Activated B cell treated with CpG ODN at 0.5 μM for 24 hours (primary cell): ENCODE measurements at regions not wholly inside any gene's neighbourhood (a gene's known extent, or its start where the extent isn't known, plus 50 kb on each side); places are given as distances from the start of the nearest gene placed in this dataset.

Experiments
- ATAC-seq: fragments of 200-7000 bp; cut with Tn5 transposase; one replicate; pipeline ENCODE4 v1.10.0; 2021; ENCODE audit warnings: low read depth, mild to moderate bottlenecking, moderate library complexity
- CTCF ChIA-PET: fragments of 350-600 bp; sonication (Branson Sonifier 250); formaldehyde crosslinking; loops from one replicate; lab custom pipeline; 2021; ENCODE audit warnings: antibody characterized with exemption; lab: Charles Lee
- POLR2A ChIA-PET: fragments of 350-600 bp; sonication (Branson Sonifier 250); formaldehyde crosslinking; loops from one replicate; lab custom pipeline; 2021; ENCODE audit warnings: antibody characterized with exemption; lab: Charles Lee
- DNase-seq: peaks from one replicate; pipeline ENCODE4 v3.0.0; 2022
- H3K27ac Mint-ChIP-seq: one replicate; pipeline ENCODE4 v1.8.0; 2020; ENCODE audit warnings: mixed read lengths
- H3K27me3 Mint-ChIP-seq: one replicate; pipeline ENCODE4 v1.8.0; 2021; ENCODE audit warnings: mixed read lengths
- H3K36me3 Mint-ChIP-seq: one replicate; pipeline ENCODE4 v1.8.0; 2021; ENCODE audit warnings: low read depth, mixed read lengths
- H3K4me1 Mint-ChIP-seq: one replicate; pipeline ENCODE4 v1.8.0; 2021; ENCODE audit warnings: mixed read lengths
- H3K4me3 Mint-ChIP-seq: one replicate; pipeline ENCODE4 v1.8.0; 2020; ENCODE audit warnings: mild to moderate bottlenecking, mixed read lengths
- H3K9me3 Mint-ChIP-seq: one replicate; pipeline ENCODE4 v1.8.0; 2020; ENCODE audit warnings: mixed read lengths
- CTCF ChIP-seq: fragments of 200-600 bp; IDR thresholded peaks from one replicate; pipeline ENCODE4 v1.8.0; 2022; ENCODE audit warnings: antibody characterized with exemption, mild to moderate bottlenecking
- intact Hi-C: fragments of 100-400 bp; cut with micrococcal nuclease; formaldehyde crosslinking; loops from one replicate; pipeline ENCODE4 v1.15.1; 2024

- ATAC-seq (no peak), DNase-seq (no peak)
- Mint-ChIP-seq H3K27me3 (no peaks in the 10 kb centered on the region), H3K4me1 (no peaks in the 10 kb centered on the region), H3K9me3 (peaks cover 4% of the 10 kb centered on the region), H3K4me3 (no peak overlapping the region), H3K27ac (no peak overlapping the region), H3K36me3 (no peaks in the 10 kb centered on the region)
- POLR2A ChIA-PET, result no interaction called here
- CTCF ChIA-PET, result no interaction called here
- no peak for TF ChIP-seq CTCF
- intact Hi-C loops, result no loop called here
Observed at GRCh38 chr13:34502011-34502410, 440.1 kb upstream of the NBEA start.

- Mint-ChIP-seq H3K9me3 (peaks cover 9% of the 10 kb centered on the region), H3K4me3 (no peak overlapping the region), H3K36me3 (no peaks in the 10 kb centered on the region), H3K27ac (no peak overlapping the region), H3K4me1 (no peaks in the 10 kb centered on the region), H3K27me3 (no peaks in the 10 kb centered on the region)
- POLR2A ChIA-PET, result no interaction called here
- DNase-seq, result no peak
- ATAC-seq, result no peak
- no peak for TF ChIP-seq CTCF
- intact Hi-C loops, result no loop called here
- CTCF ChIA-PET, result no interaction called here
Observed at GRCh38 chr13:34502621-34503020, 439.4 kb upstream of the NBEA start.

GRCh38 chr13:34506796-34507195, 435.3 kb upstream of the NBEA start:
- no peak for ATAC-seq
- ChIA-PET CTCF (no interaction called here), POLR2A (no interaction called here)
- Mint-ChIP-seq H3K36me3 (no peaks in the 10 kb centered on the region), H3K27ac (no peak overlapping the region), H3K27me3 (no peaks in the 10 kb centered on the region), H3K4me1 (no peaks in the 10 kb centered on the region), H3K4me3 (no peak overlapping the region), H3K9me3 (peaks cover 15% of the 10 kb centered on the region)
- intact Hi-C loops, result no loop called here
- no peak for DNase-seq
- TF ChIP-seq CTCF, result no peak

GRCh38 chr13:34507630-34508029, 434.4 kb upstream of the NBEA start:
- DNase-seq (no peak), ATAC-seq (no peak)
- no peaks in the 10 kb centered on the region for H3K4me1 Mint-ChIP-seq
- no peak overlapping the region for H3K27ac Mint-ChIP-seq
- no peaks in the 10 kb centered on the region for H3K27me3 Mint-ChIP-seq
- intact Hi-C loops, result no loop called here
- H3K9me3 Mint-ChIP-seq, result peaks cover 15% of the 10 kb centered on the region
- POLR2A ChIA-PET, result no interaction called here
- CTCF ChIA-PET, result no interaction called here
- no peak overlapping the region for H3K4me3 Mint-ChIP-seq
- no peaks in the 10 kb centered on the region for H3K36me3 Mint-ChIP-seq
- no peak for TF ChIP-seq CTCF

- Mint-ChIP-seq H3K27ac (no peak overlapping the region), H3K9me3 (peaks cover 13% of the 10 kb centered on the region), H3K27me3 (no peaks in the 10 kb centered on the region), H3K36me3 (no peaks in the 10 kb centered on the region), H3K4me3 (no peak overlapping the region), H3K4me1 (no peaks in the 10 kb centered on the region)
- CTCF ChIA-PET, result no interaction called here
- intact Hi-C loops, result no loop called here
- no peak for DNase-seq
- no peak for TF ChIP-seq CTCF
- POLR2A ChIA-PET, result no interaction called here
- no peak for ATAC-seq
Observed at GRCh38 chr13:34512817-34513216, 429.3 kb upstream of the NBEA start.
